Inflammatory macrophage treated with lipopolysaccharide for 1 hour (primary cell): ENCODE measurements at regions not wholly inside any gene's neighbourhood (a gene's known extent, or its start where the extent isn't known, plus 50 kb on each side); places are given as distances from the start of the nearest gene placed in this dataset.

Source experiments
- DNase-seq, 2 donors: peaks; one replicate each; pipeline ENCODE4 v3.0.0-alpha.2; 2020 to 2022

DNA sequence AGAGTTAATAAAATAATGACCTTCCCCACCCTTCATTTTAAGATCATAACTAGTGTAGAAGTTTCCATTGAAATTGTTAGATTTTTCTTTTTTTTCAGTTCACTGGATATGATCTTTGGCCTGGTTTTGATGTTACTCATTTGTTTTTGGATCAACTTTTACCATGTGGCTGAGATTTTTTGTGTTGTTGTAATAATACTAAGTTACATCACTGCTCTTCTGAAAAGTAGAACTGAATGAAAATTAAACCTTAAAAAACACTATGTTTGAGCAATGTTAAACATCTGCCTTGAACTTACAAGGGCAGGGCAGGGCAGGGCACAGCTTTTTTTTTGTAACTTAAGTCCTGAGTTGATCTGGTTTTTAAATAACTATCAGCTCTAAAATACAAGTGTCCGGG lies 204.8 kb upstream of the ADAMTS5 start:
- DNase-seq: no peak

DNA sequence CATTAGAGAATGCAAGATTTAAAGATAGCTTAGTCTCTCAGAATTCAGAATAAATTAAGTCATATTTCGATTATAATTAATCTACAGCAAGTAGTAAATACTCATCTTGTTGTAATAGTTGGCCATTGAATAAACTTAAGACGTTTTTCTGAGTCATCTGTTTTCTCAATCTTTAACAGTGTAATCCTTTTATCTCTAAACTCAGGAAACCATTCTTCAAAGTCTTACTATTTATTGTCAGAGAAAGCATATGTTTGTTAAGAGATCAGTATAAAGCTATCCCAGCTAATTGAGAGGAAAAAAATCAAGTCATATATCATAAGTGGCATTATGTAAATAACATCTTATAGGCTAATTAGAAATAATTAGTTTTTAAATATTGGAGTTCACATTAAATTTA lies 201.2 kb upstream of the ADAMTS5 start:
- DNase-seq: no peak

DNA sequence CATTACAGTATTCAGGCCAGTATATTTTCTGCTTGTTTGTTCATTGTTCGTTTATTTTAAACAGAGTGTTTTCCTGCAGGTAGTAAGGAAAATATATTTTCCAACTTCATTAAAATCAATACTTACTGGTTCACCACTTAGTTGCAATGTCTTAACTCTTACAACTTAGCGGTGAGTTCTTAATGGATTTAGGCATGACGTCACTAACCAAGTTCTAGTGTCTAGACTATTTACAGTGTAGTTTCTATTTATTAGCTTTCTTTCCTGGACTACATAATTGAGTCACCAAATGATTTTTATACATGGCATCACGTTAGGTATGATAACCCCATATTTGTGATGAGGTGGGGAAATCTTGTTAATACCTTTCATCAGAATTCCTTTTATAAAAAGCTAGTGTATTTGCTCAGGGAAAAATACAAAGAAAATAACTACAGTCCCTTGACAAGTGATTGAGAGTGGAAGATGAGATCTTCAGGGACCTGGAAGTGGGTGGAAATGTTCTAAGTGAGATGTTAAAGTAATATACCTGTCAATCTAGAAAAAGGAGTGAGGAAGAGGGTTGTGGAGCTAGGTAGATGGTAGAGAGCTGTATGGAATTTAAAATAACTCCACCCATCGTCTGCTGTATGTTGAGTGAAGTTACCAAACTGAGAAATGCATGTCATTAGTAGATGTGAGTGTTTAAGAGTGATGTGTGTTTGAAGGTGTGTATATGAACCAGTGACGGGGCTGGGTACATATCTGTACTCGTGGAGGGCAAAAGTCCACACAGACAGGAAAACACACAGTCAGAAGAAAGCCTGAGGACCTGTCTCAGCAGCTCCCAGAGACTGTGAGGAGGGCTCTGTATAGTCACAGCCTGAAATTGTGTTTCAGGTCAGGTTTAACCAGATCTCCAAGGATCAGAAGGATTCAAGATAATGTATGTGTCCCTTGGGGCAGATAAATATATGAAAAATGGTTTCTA lies 197.6 kb upstream of the ADAMTS5 start:
- no peak for DNase-seq

DNA sequence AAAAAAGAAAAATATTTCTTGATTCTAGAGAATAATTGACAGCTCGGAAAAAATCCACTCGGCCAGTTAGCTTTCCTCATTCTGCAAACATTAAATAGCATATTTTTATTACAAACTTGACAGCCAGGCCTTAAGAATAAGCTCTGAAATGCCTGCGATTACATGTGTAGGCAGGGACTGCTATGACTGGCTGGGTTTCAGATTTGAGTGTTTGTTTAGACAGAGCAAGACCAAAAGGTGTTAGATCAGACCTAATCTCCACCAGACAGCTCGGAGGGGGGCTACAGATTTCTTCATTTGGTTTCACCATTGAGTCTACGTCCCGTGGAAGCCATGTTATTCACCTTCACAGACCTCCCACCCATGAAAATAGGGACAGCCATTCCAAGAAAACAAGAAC lies 192.1 kb upstream of the ADAMTS5 start:
- DNase-seq: no peak

DNA sequence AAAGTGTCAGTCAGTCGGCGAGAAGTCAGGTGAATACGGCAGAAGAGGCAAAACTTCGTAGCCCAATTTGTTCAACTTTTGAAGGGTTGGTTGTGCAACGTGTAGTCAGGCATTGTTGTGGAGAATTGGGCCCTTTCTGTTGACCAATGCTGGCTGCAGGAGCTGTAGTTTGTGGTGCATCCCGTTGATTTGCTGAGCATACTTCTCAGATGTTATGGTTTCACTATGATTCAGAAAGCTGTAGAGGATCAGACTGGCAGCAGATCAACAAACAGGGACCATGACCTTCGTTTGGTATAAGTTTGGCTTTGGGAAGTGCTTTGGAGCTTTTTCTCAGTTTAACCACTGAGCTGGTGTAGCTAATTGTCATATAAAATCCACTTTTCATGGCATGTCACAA lies 190.2 kb upstream of the ADAMTS5 start:
- no peak for DNase-seq

DNA sequence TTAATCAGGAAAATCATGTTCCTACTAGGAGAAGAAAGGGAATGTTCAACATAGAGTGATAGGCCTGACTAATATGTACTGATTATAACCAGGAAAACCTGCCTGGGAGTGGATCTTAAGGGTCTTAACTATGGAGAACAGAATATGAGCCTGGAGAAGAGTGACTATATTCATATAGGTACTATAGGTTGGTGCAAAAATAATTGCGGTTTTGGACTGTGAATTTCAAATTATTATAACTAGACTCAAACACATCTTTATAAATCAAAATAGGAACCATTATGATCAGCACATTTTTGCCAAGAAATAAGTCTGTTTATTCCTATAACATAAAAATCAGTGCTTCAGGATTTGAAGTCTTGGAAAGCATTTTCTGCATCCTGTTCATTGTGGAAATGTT lies 189.8 kb upstream of the ADAMTS5 start:
- no peak for DNase-seq

DNA sequence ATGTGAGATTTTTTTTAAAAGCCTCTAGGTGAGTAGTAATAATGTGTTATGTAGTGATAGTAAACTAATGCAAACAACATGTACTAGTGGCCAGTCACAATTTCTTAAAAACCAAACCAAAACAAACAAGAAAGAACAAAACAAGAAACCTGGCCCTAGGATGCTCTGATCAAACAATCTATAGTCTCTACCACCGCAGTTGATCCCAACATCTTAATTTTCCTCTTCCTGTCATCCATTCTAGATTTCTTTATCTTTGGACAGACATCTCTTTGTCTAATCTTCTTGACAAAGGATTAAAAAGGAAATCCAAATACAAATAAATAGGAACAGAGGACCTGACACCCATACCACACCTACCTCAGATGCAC lies 188.2 kb upstream of the ADAMTS5 start:
- no peak for DNase-seq

DNA sequence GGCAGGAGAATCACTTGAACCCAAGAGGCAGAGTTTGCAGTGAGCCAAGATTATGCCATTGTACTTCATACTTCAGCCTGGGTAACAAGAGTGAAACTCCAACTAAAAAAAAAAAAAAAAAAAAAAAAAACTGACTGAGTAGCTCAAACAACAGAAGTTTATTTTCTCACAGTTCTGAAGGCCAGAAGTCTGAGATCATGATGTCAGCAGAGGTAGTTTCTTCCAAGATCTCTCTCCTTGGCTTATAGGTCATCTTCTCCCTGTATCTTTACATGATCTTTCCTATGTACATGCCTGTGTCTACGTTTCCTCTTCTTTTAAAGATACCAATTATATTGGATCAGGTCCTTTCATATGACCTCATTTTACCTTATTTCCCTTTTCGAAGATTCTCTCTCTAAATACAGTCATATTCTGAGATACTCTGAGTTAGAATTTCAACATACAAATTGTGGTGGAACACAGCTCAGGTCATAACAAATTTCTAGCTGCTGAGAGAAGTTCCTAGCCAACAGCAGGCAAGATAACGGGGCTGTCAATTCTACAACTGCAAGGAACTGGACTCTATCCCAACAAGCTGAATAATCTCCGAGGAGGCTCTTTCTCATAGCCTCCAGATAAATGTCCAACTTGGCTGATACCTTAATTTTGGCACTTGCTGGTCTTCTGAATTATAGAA lies 187.7 kb upstream of the ADAMTS5 start:
- no peak for DNase-seq

DNA sequence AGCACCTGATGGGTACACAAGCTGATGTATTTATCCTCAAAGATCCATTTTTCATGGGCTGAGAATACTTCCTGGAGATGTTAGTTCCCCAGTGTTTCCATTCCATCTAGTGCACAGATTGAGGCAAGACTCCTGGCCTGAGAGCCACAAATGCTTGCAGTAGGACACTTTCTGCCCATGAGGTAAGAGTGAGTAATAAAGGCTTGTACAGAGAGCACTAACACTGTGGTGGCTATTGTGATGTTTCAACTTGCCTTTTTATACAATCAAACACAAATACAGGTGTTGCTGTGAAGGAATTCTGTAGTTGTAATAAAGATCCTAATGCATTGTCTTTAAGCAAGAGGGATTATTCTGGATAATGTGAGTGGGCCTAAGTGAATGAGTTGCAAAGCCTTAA lies 186.1 kb upstream of the ADAMTS5 start:
- no peak for DNase-seq

DNA sequence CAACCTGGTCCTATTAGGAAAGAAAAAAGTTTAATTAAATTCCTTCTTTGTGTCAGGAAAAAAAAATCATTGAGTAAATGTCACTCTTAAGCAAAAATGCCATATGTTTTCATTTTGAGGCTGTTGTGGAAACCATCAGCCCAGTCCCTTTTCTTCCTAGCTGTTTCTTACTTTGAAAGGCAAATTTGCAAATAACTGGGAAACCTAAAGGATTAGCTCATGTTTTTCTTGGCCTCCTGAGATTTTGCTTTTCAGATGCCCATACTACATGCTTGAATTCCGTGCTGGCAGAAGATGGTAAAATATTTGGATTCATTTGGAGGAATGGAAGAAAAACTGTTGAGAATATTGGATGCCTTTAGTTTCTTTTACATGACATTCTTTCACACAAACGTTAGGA lies 182.1 kb upstream of the ADAMTS5 start:
- DNase-seq: no peak

DNA sequence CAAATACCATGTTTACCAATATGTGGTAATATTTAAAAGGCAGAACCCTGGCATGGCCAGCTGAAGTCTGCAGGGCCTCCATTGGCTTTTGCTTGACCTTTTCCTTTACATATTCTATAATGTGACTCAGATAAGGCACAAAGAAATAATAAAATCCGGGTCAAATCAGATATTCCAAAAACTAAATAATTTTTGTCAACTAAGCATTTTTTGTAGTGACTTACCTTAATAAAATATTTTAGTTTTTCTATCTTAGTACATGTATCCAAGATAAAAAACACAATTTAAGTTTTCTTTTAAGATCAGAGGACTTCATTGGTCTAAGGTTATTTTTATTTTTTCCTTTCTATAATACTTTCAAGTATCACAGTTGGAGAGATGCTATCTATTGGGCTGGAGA lies 179.4 kb upstream of the ADAMTS5 start:
- DNase-seq: no peak

DNA sequence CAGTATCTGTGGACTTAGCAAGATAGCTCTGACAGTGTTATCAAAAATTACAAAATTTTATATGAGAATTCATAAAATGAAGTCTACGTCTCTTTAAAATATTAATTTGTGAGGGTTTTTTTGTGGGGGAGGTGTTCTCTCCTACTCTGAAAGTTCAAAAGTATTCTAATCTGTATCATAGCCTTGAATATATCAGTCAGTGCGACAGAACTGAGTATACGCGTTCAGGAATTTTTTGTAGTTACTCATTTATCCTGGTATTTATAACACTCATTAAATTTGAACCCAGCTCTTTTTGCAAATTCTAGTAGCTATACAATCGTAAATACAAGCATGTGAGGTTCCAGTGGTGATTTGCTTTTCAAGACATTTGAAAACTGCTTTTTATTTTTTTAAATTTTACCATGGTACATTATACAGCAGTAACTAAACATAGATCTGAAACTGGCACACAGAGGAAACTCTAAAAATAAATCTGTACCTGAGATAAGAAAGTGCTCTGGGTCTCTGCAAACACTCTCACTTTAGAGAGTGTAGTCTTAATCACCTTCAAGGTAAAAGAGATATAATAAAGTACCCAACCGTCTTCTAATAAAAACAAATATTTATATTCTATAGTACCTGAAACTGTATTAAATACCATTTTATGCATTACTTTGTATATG lies 178.4 kb upstream of the ADAMTS5 start:
- no peak for DNase-seq

DNA sequence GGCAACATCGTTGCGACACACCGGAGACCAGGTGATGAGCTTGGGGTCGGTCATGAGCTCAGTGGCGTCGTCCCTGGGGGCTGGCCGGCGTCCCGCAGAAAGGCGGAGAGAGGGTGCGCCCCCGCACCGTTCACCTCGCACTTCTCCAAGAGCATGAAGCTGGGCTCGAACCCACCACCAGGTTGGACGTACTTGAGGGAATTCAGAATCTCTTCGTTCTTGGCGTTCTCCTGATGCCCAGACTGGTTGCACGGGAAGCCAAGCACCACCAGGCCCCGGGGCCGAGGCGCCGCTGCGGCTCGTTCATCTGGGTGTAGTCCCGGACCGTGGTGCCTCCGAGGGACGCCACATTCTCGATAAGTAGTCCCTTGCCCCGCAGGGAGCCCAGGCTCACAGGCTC lies 176.6 kb upstream of the ADAMTS5 start:
- no peak for DNase-seq

DNA sequence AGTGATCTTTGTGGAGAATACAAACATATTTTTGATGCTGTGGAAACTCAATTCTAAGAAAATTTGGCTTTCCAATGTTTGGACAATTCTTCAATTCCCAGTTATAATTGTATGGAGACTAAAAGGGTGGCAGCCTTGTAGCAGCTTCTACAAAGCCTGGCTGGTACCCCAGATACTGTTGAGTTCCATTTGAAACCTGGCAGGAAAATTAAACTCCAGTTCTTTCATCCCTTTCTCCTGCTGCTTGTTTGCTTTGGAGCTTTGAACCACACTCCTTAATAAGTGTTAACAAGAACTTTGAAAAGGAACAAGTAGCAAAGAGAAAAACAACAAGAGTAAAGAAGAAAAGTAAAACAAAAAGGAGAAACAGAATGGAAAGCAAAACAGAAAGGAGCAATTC lies 172.6 kb upstream of the ADAMTS5 start:
- DNase-seq: no peak

DNA sequence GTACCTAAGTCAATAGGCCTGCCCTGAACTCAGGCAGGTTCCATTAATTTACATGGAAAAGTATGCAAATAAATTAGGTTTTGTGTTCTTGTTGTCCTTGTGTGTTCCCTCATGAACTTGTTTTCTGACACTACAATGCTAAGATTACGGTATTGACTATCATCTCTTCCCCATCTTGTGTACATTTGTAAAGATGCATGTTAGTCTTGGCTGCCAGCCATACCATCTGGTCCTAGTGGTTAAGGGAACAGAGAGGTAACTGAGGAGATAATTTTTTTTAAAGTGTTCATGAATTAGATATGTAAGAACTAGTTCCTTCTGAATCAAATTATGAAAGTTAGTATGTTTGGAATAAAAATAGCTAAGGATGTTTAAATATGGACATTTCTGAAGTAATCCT lies 167.6 kb upstream of the ADAMTS5 start:
- no peak for DNase-seq

DNA sequence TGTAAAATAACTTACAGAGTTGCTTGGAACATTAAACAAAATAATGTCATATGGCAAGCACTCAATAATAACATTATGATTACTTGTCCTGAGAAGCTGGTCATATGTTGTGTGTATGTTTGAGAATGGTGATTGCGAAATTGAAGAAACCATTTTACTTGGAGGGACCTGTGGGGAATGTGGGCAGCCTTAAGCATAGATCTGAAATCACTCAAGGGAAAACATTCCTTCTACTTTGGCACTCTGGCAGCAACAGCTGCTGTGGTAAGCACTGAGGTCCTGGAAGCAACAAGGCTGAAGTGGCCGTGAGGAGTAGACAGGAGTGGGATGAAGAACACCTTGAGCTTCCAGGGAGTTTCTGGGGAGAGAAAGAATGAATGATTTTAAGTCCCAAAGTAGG lies 165.4 kb upstream of the ADAMTS5 start:
- DNase-seq: no peak

DNA sequence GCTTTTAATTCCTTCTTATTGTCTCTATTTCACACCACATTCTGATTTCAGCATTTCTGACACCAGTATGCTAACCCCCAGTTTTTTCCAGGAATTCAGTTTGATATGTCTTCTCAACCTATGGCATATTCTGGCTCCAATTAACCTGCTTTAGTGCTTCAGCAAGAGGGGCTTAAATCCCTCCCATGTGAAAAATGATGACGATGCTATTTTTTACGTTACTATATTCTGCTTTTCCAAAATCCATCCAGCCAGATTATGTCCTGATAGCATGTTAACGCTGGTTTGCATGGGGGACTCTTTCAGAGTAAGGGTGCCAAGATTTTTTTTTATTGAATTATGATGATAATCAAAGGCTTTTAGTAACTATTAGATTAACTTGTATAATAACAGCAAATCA lies 163.3 kb upstream of the ADAMTS5 start:
- DNase-seq: no peak

DNA sequence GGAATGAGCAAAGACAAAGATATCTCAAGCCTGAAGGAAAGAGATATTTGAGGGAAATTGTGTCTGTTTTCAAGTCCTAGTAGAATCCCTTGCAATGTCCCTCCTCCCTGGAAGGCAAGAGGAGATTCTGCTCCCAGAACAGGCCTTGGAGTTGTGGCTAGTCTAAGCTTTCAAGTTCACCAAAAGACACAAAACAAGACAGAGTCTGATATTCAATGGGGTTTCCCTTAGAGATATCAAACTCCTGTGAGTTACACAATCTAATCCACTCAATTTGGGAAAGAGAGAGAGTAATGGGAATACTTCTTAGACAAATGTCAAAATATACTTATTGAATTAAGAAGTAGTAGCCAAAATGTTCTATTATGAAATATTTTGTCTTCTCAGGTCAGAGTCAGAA lies 162.8 kb upstream of the ADAMTS5 start:
- no peak for DNase-seq

DNA sequence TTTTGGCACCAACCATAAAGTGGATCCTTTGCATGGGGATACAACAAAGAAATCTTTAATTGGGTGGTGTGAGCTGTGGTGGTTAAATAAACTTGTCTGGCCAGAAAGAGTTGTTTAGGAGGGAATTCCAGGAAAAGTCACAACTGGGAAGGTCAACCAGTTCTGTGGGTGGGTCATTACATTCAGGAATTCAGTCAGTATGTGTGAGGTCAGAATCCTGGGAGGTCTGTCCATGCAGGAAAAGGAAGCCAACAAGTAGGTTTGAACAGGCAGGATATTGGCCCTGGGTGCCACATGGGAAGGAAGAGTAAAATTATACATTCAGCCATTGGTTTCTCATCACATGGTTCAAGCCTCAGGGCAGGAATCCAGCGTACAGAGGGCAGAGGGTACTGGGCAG lies 162.3 kb upstream of the ADAMTS5 start:
- no peak for DNase-seq

DNA sequence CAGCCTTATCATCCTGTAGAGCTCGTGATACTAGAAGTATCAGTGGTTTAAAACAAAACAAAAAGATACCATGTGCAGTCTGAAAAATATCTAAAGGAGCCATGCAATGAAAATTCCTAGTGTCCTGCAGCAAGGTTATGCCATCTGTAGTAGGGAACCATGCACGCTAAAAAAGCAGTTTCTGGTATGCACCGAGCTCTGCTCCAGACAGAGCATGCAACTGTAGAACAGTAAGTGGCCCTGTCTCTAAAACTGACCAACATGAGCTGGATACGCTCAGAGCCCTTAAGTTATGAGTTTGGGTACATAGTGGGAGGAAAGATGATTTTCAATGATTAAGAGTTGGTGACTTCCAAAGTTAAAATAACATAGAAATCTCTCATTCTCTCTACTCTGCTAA lies 159.3 kb upstream of the ADAMTS5 start:
- no peak for DNase-seq

DNA sequence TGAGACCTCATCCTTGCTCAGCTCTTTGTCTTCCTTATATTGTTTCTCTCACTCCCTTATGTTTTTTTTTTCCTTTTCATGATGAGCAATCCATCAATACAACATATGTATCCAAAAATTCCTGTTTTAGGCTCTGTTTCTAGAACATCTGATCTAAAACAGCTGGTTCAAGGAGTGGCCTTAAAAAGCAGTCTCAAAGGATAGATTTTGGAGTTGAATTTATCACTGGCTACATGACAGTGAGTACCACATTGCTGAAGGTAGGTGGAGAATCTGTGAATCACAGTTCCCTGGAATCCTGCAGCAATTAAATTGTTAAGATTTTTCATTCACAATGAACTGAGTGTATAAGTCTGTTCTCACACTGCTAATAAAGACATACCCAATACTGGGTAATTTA lies 155.8 kb upstream of the ADAMTS5 start:
- DNase-seq: no peak

DNA sequence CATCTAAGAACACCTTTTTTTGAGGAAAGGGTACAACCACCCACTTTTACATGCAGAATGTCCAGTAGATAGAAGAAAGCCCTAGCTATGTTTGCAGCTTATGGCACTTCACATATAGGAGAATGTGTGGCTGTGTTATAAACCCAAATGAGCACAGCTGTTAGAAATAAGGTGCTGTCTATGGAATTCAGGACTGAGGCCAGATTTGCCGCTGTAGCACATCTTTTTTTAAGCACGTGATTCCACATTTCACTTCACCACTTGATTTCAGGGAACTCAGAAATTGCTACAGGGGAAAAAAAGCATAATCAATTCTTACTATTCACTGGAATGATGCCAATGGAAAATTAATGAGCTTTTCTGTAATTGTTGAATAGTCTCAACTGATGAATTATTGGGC lies 147.2 kb upstream of the ADAMTS5 start:
- DNase-seq: no peak

DNA sequence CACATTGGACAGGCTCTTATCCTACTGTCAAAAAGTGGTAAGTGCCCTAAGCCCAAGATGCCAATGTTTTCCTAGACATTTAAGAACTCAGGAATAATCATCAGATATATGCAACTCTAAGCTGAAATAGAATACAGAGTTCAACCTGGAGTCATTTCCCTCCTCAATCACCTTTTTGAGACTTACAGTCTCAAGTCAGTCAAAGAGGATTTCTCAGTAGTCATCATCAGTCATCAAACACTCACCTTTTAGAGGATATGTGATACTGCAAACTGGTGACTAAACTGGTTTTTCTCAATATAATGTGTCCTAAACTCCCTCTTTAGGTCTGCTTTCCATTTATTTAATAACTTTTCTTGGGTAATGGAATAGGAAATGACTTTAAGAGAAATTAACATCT lies 145.3 kb upstream of the ADAMTS5 start:
- no peak for DNase-seq

DNA sequence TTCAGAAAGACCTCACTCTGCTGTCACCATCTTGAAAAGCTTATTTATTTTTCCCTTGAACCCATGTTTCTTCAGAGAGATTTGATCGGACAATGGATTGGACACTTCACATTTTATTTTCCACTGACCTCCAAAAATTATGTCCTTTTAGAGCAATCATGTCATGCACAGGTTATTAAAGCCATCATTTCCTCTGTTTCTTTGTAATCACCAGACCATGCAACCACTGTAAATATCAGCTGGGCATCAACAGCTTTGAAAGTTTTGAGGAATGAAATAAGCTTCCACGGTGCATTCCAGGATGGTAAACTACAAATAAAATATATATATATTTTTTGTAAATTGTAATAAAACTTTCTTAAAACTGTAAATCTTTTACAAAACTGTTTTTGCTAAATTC lies 144.1 kb upstream of the ADAMTS5 start:
- no peak for DNase-seq
